Dermis blood vessel endothelial cell (primary cell): ENCODE measurements at regions not wholly inside any gene's neighbourhood (a gene's known extent, or its start where the extent isn't known, plus 50 kb on each side); places are given as distances from the start of the nearest gene placed in this dataset.
A peak's percentile ranks its signal among the peaks of the same experiment; 100 is the strongest.
"Not testable (repeated sequence)": the region's sequence is repeated elsewhere in the genome, so short reads cannot be mapped to it uniquely, and the experiment has no call there.

Experiments
- DNase-seq: peaks from one replicate; pipeline ENCODE4 v3.0.0; 2010

DNA sequence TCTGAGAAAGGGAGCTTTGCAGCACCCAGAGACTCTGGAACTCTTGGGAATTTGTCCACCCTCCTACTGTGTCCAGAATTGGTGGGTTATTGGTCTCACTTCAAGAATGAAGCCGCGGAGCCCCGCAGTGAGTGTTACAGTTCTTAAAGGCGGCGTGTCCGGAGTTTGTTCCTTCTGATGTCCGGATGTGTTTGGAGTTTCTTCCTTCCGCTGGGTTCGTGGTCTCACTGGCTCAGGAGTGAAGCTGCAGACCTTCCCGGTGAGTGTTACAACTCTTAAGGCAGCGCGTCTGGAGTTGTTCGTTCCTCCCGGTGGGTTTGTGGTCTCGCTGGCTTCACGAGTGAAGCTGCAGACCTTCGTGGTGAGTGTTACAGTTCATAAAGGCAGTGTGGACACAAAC is 824.7 kb downstream of the LRRTM4 start:
- DNase-seq = not testable (repeated sequence)

DNA sequence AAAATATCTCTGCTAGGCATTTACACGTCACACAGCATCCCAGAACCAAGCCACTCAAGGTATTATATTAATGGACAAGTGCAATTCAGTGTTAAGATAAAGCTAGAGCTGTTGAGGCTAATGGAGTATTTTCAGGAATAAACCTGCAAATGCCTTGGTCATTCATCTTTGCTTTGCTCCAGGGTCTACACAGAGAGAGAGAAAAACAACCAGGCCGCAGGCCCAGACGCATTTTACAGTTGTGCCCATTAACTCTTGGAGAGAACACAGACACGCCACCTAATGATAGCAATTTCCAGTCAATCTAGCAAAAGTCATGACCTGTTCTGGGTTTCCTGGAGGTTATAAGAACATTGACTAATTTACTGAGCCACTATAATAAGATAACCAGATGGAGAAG is 829.3 kb downstream of the LRRTM4 start:
- DNase-seq = no peak

DNA sequence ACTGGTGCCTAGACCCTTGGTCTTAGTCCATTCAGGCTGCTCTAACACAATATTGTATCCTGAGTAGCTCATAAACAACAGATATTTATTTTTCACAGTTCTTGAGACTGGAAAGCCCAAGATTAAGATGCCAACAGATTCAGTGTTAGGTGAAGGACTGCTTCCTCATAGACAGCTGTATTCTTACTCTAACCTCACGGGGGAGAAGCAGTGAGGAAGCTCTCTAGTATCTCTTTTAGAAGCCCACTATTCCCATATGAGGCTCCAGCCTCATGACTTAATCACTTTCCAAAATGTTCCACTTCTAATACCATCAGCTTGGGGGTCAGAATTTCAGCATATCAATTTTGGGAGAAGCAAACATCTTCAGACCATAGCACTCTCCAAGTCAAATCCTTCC is 833.4 kb downstream of the LRRTM4 start:
- no peak for DNase-seq

DNA sequence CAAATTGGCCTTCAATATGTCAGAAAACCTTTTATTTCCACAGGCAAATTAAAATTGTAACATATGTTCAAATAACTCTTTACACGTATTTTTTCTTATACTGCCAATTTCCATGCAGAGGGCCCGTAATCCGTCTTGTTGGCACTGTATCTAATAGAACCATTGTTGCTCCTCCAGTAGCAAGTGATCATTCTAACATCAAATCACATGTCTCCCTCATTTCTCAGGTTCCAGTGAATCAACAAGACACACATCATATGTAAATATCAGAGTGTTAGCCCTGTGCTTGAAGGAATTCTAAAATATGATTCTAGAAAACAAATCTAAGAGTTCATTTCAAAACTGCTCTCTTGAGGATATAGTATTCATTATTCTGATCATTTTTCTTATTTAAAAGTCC is 834.3 kb downstream of the LRRTM4 start:
- DNase-seq = no peak

DNA sequence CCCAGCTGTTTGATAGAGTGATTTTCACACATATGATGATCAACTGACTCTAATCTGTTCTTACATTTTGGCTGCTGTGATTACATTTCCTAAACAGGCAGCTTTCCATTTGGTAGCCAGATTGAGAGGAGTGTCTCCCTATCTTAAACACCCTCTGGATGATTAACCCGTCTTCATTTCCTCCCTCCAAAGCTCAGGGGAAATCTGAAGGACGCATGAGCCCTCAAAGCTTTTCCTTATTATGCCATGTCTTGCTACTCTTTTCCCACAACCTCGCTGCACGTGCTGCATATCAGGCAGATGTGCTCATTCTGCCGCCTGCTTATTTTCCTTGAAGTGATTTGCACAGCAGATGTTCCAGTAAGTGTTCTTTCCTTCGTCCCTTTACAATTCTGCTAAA is 837.4 kb downstream of the LRRTM4 start:
- no peak for DNase-seq

- no peak for DNase-seq
These were observed 843.2 kb downstream of the LRRTM4 start for GRCh38 chr2:76679025-76679396.

DNA sequence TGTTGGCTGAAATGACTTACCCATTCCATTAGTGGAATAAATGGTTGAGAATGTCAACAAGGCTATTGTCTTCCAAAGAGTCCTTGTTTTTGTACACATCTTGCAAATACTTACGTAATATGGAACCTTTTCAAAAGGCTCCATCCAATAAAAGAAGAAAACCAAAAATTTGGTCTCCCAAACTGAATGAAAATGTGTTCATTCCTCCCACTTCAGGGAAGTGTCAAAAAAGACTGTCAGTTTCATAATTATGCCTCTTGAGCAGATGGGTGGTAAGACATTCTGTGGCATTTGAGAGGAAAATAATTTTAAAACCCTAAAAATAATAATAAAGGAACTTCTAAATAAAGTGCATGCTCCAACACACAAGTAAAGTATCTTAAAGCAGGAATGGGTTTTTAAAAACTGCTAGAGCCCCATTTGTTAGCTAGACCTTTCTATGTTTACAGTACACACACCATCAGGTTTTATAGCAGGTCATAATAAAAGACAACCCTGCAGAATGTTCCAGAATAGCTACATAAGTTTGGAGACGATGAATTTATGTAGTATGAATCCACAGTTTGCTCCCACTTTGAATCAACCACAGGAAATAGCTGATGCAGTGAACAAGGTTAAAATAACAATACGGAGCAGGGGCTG is 843.7 kb downstream of the LRRTM4 start:
- no peak for DNase-seq

DNA sequence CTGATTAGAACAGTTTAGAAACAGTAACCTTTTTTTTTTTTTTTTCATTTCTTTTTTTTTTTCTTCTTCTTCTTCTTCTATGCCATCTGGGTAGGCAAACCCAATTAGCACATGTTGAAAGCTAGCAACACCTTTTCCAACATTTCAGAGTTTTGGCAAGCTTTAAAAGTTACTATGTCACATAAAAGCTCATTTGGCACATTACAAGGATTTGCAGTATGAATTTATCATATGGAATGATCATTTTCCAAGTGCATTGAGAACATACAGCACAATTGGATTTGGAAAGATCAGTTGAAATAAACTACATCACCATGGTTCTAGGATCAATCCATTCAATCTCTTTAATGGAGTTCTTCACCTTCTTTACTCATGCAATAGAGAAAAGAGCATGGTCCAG is 847.0 kb downstream of the LRRTM4 start:
- DNase-seq = no peak

GRCh38 chr2:76672798-76673197 is 849.4 kb downstream of the LRRTM4 start:
- DNase-seq = no peak

DNA sequence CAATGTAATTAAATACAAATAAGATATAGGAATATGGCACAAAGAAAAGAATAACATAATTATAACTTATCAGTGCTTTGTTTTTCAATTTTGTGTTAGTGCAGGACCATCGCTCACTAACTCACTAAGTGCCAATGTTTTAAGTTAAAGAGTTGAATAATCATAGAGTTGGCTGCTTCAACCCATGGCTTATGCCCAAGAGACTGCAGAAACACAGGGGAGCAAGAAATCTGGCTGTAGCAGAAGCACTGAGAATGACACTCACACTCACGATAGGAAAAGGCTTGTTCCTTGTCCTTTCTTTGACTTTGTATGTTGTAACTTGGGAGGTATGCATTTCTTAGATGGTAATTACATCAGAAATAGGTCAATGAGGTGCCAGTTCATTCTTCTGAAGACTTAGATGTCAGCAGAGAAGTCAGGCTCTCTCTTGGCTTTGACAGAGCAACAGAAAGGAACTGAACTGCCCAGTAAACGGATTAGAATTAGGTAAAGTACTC is 852.2 kb downstream of the LRRTM4 start:
- no peak for DNase-seq

DNA sequence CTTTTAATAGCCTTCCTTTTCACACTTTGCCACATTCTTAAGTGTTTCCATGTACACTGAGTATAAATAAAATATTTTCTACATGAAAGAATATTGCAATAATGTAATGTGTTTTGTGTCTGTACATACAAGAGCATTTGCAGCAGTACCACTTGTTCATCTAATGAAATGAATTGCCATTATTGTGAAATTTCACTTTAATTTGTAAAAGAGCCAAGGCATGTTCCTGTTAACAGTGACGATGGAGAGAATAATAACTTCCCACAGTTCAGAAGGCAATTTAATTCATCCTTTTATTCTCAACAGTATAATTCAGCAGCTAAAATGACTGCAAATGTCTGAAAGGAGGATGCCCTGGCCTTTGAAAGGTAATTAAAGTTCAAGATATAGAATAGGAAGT is 853.9 kb downstream of the LRRTM4 start:
- no peak for DNase-seq

DNA sequence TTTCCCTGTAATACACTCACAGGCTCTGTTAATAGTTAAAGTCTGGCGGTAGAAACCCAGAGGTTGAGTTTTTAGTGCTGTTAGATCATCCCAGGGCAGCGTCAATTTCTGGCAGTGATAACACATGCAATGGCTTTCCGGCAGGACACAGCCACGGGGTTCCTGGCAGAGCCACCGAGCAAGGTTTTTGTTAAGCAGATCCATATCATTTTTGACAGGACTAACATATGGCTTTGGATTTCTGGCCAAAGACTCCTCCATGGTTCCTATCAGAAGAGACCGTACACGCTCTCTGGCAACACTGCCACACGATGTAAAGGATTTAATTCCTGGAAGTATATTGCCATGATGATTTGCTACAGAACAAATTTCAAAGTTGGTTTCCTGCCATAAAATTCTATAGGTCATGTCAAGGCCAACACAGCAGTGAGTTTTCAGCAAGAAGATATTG is 854.3 kb downstream of the LRRTM4 start:
- DNase-seq = no peak

DNA sequence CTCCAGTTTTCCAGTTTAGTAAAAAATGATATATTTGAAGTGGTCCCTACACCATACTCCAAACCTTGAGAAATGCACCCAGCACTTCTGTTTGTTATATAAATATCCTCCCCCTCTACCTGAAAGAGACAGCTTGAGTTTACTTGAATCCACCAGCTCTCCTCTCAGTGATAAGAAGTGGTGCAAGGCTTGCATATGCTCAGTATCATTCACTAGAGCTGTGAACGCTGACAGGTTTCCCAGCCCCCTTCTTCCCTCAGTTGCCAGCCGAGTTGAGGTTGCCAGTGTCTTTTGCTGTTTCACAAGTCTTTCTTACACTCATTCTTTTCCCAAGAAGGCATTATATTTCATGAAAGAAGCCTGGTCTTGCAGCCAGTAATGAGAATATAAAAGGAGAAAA is 880.0 kb downstream of the LRRTM4 start:
- no peak for DNase-seq

GRCh38 chr2:76641506-76641905 is 880.7 kb downstream of the LRRTM4 start:
- no peak for DNase-seq

DNA sequence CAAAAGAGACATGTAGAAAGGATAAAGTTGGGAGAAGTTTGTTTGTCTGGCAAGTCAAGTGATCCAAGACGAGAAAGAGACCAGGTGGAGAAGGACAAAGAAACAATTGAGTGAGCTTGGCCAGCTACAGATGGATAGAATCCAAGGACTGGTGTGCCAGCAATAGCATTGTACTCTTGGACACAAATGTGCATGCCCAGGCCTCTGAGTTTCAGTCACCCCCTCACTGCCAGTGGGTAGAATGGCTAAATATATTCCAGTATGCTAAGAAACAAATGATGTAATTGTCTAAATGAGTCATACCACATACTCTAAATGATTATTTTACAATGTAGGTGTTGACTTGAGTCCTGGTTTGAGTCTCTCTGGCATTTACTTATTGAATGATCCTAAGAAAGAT is 881.3 kb downstream of the LRRTM4 start:
- no peak for DNase-seq

- DNase-seq = no peak
These were observed 883.0 kb downstream of the LRRTM4 start for GRCh38 chr2:76639171-76639680.

- DNase-seq = no peak
These were observed 888.8 kb downstream of the LRRTM4 start for GRCh38 chr2:76633276-76633921.

DNA sequence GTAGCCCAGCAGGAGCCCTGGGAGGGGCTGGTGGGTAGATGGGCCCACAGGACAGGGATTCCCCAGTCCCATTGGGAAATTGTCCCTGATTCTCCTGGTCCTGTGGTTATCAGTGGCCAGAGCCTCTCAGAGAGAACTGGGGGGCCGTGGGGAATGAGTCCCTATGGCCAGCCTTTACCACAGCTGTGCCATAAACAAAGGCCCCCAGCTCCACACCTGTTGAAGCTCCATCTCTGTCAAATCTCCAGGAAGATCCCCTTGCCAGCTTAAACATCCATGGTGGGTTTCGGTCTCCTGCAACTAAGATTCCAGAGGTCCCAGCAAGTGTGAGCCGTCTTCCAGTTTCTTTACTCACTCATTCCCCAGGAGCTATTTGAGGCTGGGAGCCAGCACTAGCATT is 897.1 kb downstream of the LRRTM4 start:
- DNase-seq = no peak

- no peak for DNase-seq
These were observed 902.6 kb upstream of the GCFC2 start for GRCh38 chr2:76613330-76613729.

DNA sequence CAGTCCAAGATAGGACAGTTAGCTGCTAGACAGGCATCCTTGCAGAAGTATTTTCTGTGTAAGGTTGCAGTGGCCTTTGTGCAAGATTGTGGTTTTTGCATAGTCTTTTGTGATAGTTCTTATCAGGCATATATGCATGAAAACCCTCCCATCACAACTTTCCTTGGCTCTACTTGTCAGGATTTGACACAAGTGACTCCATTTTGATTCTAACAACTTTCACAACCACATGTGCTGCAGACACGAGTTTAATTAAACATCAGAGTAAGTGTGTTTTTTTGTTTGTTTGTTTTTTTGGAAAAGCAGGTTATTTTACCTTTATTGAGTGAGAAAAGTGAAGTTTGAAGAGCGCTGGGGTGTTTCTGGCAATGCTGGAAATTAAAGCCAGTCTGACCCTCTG is 902.0 kb upstream of the GCFC2 start:
- DNase-seq = no peak

DNA sequence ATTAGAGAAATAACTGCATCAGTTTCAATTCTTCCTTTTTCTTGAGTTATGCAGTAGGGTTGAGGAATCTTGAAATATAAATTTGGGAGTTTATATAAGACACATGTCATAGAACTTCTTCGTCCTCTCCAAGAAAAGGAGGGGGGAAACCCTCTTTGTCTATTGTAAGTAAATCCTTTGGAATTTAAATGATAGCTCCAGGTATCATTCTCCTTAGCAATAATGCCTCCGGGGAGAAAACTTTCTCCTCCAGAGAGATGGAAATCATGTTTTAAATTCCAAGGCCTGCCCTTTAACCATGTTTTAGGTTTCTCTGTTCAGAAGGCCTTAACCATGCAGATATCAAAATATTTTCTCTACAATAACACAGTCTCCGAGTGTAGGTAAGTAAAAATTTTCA is 899.7 kb upstream of the GCFC2 start:
- no peak for DNase-seq

- DNase-seq = peak; percentile 42
These were observed 889.1 kb upstream of the GCFC2 start for GRCh38 chr2:76599732-76600368.

GRCh38 chr2:76584474-76584873 is 873.8 kb upstream of the GCFC2 start:
- DNase-seq = no peak

DNA sequence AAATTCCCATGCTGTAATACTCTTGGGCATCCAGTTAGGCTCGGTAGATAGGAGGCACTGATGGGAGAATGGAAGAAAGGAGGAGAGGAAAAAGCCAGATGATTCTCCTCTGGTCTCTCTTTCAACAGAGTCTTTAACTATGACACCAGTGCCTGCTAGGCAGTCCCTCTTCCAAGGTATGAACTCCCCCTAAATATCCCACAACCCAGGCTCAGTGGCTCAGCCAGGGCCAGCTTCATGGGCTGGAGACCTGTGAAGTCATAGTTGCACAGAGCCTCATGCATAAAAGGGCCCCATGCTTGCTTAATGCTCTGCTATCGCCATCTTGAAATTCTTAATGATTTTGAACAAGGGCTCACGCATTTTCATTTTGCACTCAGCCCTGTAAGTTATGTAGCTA is 869.2 kb upstream of the GCFC2 start:
- no peak for DNase-seq
